ENCODE measurements at regions not wholly inside any gene's neighbourhood (a gene's known extent, or its start where the extent isn't known, plus 50 kb on each side); places are given as distances from the start of the nearest gene placed in this dataset.

- no peak for TF ChIP-seq CTCF (IDR thresholded peaks at IDR 0.05)
- no peak for TF ChIP-seq EP300 (IDR thresholded peaks at IDR 0.05)
Measured at GRCh38 chr7:148935451-148935850, 51.4 kb upstream of the EZH2 start.

All from ovary (tissue), 3 donors.